Breast epithelium (tissue), 3 donors: ENCODE measurements at regions not wholly inside any gene's neighbourhood (a gene's known extent, or its start where the extent isn't known, plus 50 kb on each side); places are given as distances from the start of the nearest gene placed in this dataset.

Experiments
- POLR2AphosphoS5 ChIP-seq, 3 donors: sonication (generic); formaldehyde crosslinking; IDR thresholded peaks; one replicate each; pipeline ENCODE4 v1.6.1; 2017; ENCODE audit warnings: antibody characterized with exemption in 3 of 3
- TF ChIP-seq, protein P1 (sequence below), 3 donors: fragments of 450-650 bp; IDR thresholded peaks; one replicate each; pipeline ENCODE4 v1.5.1; 2016 to 2017; ENCODE audit warnings: antibody characterized with exemption in 3 of 3, mild to moderate bottlenecking in 3 of 3, moderate library complexity in 3 of 3

DNA sequence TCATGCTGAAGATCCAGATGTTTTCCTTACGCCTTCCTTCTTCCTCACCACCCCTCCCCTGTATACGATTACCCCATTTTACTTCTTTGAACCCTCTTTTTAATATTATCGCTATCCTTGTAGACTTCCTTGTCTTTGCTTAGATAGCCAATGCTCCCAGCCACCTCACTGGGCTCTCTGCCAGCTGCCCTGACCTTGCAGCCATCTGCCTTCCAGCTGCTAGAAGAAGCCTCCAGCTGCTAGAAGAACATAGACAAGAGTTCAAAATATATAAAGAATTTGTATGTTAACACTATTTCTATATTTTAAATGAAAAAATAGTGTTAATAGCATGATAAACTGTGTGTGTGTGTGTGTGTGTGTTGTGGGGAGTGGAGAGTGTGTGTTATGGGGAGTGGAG, 374.7 kb downstream of the ANKRD50 start:
- TF ChIP-seq, protein P1, sequence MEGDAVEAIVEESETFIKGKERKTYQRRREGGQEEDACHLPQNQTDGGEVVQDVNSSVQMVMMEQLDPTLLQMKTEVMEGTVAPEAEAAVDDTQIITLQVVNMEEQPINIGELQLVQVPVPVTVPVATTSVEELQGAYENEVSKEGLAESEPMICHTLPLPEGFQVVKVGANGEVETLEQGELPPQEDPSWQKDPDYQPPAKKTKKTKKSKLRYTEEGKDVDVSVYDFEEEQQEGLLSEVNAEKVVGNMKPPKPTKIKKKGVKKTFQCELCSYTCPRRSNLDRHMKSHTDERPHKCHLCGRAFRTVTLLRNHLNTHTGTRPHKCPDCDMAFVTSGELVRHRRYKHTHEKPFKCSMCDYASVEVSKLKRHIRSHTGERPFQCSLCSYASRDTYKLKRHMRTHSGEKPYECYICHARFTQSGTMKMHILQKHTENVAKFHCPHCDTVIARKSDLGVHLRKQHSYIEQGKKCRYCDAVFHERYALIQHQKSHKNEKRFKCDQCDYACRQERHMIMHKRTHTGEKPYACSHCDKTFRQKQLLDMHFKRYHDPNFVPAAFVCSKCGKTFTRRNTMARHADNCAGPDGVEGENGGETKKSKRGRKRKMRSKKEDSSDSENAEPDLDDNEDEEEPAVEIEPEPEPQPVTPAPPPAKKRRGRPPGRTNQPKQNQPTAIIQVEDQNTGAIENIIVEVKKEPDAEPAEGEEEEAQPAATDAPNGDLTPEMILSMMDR (IDR thresholded peaks at IDR 0.05): no peak
- TF ChIP-seq POLR2AphosphoS5 (IDR thresholded peaks at IDR 0.05): no peak
